SH-SY5Y (cell line): ENCODE measurements at regions not wholly inside any gene's neighbourhood (a gene's known extent, or its start where the extent isn't known, plus 50 kb on each side); places are given as distances from the start of the nearest gene placed in this dataset.

ENCODE experiments used
- GATA2 ChIP-seq: IDR thresholded peaks from 2 replicates; pipeline ENCODE4 v1.6.1; 2011; ENCODE audit warnings: mild to moderate bottlenecking, low read depth, low read length
- GATA3 ChIP-seq: IDR thresholded peaks from 2 replicates; pipeline ENCODE4 v1.6.1; 2011; ENCODE audit warnings: low read depth, mild to moderate bottlenecking, low read length, moderate library complexity

- TF ChIP-seq GATA2: no peak
- no peak for TF ChIP-seq GATA3
These were observed 320.9 kb upstream of the CAMK1G start for GRCh38 chr1:209262631-209263030.
